ENCODE measurements at regions not wholly inside any gene's neighbourhood (a gene's known extent, or its start where the extent isn't known, plus 50 kb on each side); places are given as distances from the start of the nearest gene placed in this dataset.

- no peak for ATAC-seq
- no peak for TF ChIP-seq CTCF (IDR thresholded peaks at IDR 0.05)
- peaks cover 0 to 26% of the 10 kb centered on the region in 2 donors for H3K9me3 ChIP-seq
- no peaks in the 10 kb centered on the region for H3K4me1 ChIP-seq
- no peak overlapping the region for H3K4me3 ChIP-seq
- H3K27me3 ChIP-seq = no peaks in the 10 kb centered on the region
- no peak overlapping the region for H3K27ac ChIP-seq
- intact Hi-C loops (cut with DNase I) = no loop called here
- no peaks in the 10 kb centered on the region for H3K36me3 ChIP-seq
- DNase-seq = no peak
These were observed 950.7 kb downstream of the MCTP2 start for GRCh38 chr15:95182091-95182490.

GRCh38 chr15:95192923-95193322 lies 961.6 kb downstream of the MCTP2 start:
- Histone ChIP-seq H3K36me3 (no peaks in the 10 kb centered on the region), H3K27ac (no peak overlapping the region), H3K4me3 (no peak overlapping the region), H3K4me1 (no peaks in the 10 kb centered on the region), H3K9me3 (no peaks in the 10 kb centered on the region), H3K27me3 (no peaks in the 10 kb centered on the region)
- ATAC-seq (no peak), DNase-seq (no peak)
- no peak for TF ChIP-seq CTCF (IDR thresholded peaks at IDR 0.05)
- intact Hi-C loops (cut with DNase I) = no loop called here

- no peak for TF ChIP-seq CTCF (IDR thresholded peaks at IDR 0.05)
- H3K9me3 ChIP-seq = no peaks in the 10 kb centered on the region
- H3K4me1 ChIP-seq = no peaks in the 10 kb centered on the region
- H3K27ac ChIP-seq = no peak overlapping the region
- no peak for ATAC-seq
- H3K27me3 ChIP-seq = no peaks in the 10 kb centered on the region
- no peak overlapping the region for H3K4me3 ChIP-seq
- intact Hi-C loops (cut with DNase I) = no loop called here
- DNase-seq = no peak
- H3K36me3 ChIP-seq = no peaks in the 10 kb centered on the region
These were observed 963.4 kb downstream of the MCTP2 start for GRCh38 chr15:95194746-95195145.

- Histone ChIP-seq H3K27me3 (no peaks in the 10 kb centered on the region), H3K9me3 (peaks cover 0 to 11% of the 10 kb centered on the region in 2 donors), H3K27ac (no peak overlapping the region), H3K4me3 (no peak overlapping the region), H3K36me3 (no peaks in the 10 kb centered on the region), H3K4me1 (no peaks in the 10 kb centered on the region)
- ATAC-seq (no peak), DNase-seq (no peak)
- no peak for TF ChIP-seq CTCF (IDR thresholded peaks at IDR 0.05)
- intact Hi-C loops (cut with DNase I) = no loop called here
These were observed 965.0 kb downstream of the MCTP2 start for GRCh38 chr15:95196176-95196915.

GRCh38 chr15:95202569-95203349 lies 971.4 kb downstream of the MCTP2 start:
- no peak overlapping the region for H3K27ac ChIP-seq
- H3K9me3 ChIP-seq = peaks cover 0 to 51% of the 10 kb centered on the region in 2 donors
- DNase-seq (no peak), ATAC-seq (no peak)
- no peaks in the 10 kb centered on the region for H3K4me1 ChIP-seq
- H3K36me3 ChIP-seq = no peaks in the 10 kb centered on the region
- TF ChIP-seq CTCF (IDR thresholded peaks at IDR 0.05) = no peak
- H3K4me3 ChIP-seq = no peak overlapping the region
- intact Hi-C loops (cut with DNase I) = no loop called here
- no peaks in the 10 kb centered on the region for H3K27me3 ChIP-seq
